Lung microvascular endothelial cell (primary cell): ENCODE measurements at regions not wholly inside any gene's neighbourhood (a gene's known extent, or its start where the extent isn't known, plus 50 kb on each side); places are given as distances from the start of the nearest gene placed in this dataset.

Source experiments
- DNase-seq, 2 donors: peaks; one replicate each; pipeline versions ENCODE4 v3.0.0 to v3.0.0-alpha.2; 2010; ENCODE audit warnings: low read depth in 2 of 2

- DNase-seq = peak in 1 of 2 donors; percentile 30
Observed at GRCh38 chr2:206212673-206213513, 53.2 kb downstream of the EEF1B2 start.

- DNase-seq = no peak
Observed at GRCh38 chr2:206213514-206213845, 53.8 kb downstream of the EEF1B2 start.

GRCh38 chr2:206217166-206217565, 57.3 kb upstream of the ZDBF2 start:
- no peak for DNase-seq

GRCh38 chr2:206217743-206218142, 56.7 kb upstream of the ZDBF2 start:
- DNase-seq = peak; percentile 9 to 38

GRCh38 chr2:206218156-206218555, 56.3 kb upstream of the ZDBF2 start:
- DNase-seq = no peak

DNA sequence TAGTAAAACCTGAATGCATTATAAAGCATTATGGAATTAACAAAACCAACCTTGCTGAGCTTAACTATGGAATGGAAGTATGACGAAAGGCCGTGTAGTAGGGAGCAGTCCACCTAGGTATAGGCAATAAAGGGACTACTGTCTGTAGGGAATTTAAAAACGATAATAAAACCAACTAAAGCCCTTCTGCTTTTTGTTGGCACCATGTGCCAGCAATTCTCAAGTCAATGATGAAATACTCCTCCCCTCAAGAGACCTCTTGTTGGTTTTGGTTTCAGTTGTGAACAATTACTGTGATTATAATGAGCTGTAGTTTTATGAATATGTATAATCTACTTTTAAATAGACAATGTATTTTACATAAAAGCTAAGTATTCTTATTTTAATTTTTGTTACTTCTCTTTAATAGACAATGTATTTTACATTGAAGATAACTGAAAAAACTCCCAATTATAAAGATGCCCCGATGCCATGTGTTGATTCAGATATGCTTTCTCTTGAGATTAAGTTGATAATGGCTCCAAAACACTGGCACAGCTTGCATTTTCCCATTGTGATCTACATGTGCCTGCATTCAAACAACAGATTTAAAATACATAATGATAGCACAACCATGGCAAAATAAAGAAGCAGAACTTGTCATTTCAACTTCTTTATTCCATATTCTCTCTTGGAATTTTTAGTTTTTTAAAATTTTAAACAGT, 55.5 kb upstream of the ZDBF2 start:
- no peak for DNase-seq

- no peak for DNase-seq
Observed at GRCh38 chr2:206219957-206220356, 54.5 kb upstream of the ZDBF2 start.

DNA sequence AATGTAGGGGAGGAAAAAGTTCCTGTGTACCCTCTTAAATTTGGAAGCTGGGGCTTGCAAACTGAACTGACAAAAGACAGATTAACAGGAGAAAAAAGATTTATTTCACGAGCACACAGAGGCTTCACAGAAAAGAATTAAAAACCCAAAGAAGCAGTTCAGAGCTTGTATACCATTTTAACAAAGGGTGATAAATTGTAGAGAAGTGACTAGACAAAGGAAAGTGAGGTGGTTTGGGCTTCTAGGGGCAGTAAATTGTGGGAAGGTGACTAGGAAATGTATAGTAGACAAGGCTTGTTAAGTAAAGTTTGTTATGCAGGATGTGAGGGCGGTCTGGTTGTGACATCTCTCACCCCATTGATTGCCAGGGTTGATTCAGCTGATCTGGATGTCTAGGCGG, 53.5 kb upstream of the ZDBF2 start:
- no peak for DNase-seq
